H1 (cell line): ENCODE measurements at regions not wholly inside any gene's neighbourhood (a gene's known extent, or its start where the extent isn't known, plus 50 kb on each side); places are given as distances from the start of the nearest gene placed in this dataset.
A peak's percentile ranks its signal among the peaks of the same experiment; 100 is the strongest.

ENCODE experiments used
- CTCF ChIA-PET: fragments of 300-600 bp; sonication (Branson Sonifier 250); formaldehyde crosslinking; loops from one replicate; lab custom pipeline; 2021; ENCODE audit not compliant: partially characterized antibody; lab: Charles Lee
- POLR2A ChIA-PET: fragments of 300-600 bp; sonication (Branson Sonifier 250); formaldehyde crosslinking; loops from one replicate; lab custom pipeline; 2021; ENCODE audit warnings: inconsistent platforms; ENCODE audit not compliant: partially characterized antibody; lab: Charles Lee
- DNase-seq, 2 experiments: peaks; one replicate each; pipeline versions ENCODE4 v3.0.0 to v3.0.0-alpha.2; 2010 to 2022; ENCODE audit warnings: low spot score in 2 of 2, low read depth in 1 of 2, mixed read lengths in 1 of 2
- FAIRE-seq: peaks from 2 replicates; lab custom pipeline; 2011; peaks lifted over from hg19 to GRCh38; lab: Jason Lieb, UNC
- H2AFZ ChIP-seq: 2 replicates; pipeline ENCODE4 v1.8.1; 2012; ENCODE audit warnings: low read length, inconsistent platforms
- H2AK5ac ChIP-seq: 2 replicates; pipeline ENCODE4 v1.6.1; 2013; ENCODE audit warnings: low read depth, low read length
- H2BK120ac ChIP-seq: replicated peaks from 2 replicates; pipeline ENCODE3; 2013; ENCODE audit warnings: low read depth, low read length, inconsistent platforms
- H2BK12ac ChIP-seq: 2 replicates; pipeline ENCODE4 v1.6.1; 2013; ENCODE audit warnings: low read depth, low read length
- H2BK15ac ChIP-seq: 2 replicates; pipeline ENCODE4 v1.6.1; 2013; ENCODE audit warnings: low read length
- H2BK20ac ChIP-seq: 2 replicates; pipeline ENCODE4 v1.6.1; 2013; ENCODE audit warnings: low read length
- H2BK5ac ChIP-seq: 2 replicates; pipeline ENCODE4 v1.6.1; 2013; ENCODE audit warnings: low read depth, low read length
- H3K14ac ChIP-seq: 2 replicates; pipeline ENCODE4 v1.6.1; 2013; ENCODE audit warnings: inconsistent platforms; ENCODE audit not compliant: insufficient read length
- H3K18ac ChIP-seq: 2 replicates; pipeline ENCODE4 v1.6.1; 2013; ENCODE audit warnings: low read length; ENCODE audit errors: extremely low read depth
- H3K23ac ChIP-seq: 2 replicates; pipeline ENCODE4 v1.6.1; 2013; ENCODE audit warnings: inconsistent platforms; ENCODE audit not compliant: insufficient read length
- H3K23me2 ChIP-seq: 2 replicates; pipeline ENCODE4 v1.6.1; 2013; ENCODE audit warnings: low read depth, low read length
- H3K27ac ChIP-seq: 2 replicates; pipeline ENCODE4 v1.6.1; 2011; ENCODE audit warnings: low read depth, low read length, inconsistent platforms
- H3K27me3 ChIP-seq, 4 experiments: replicated peaks in 1 of 4; 1 replicate in 1 of 4; 2 replicates in 3 of 4; pipeline versions ENCODE4 v1.6.1 to v1.8.1; 2011 to 2013; ENCODE audit warnings: low read length in 3 of 4, mild to moderate bottlenecking in 3 of 4, inconsistent platforms in 2 of 4, mixed read lengths in 2 of 4, moderate library complexity in 1 of 4; ENCODE audit not compliant: control insufficient read depth in 3 of 4, insufficient read depth in 3 of 4; ENCODE audit errors: extremely low read depth in 1 of 4
- H3K36me3 ChIP-seq, 4 experiments: 2 replicates each; pipeline versions ENCODE4 v1.6.1 to v1.8.1; 2011 to 2013; ENCODE audit warnings: mild to moderate bottlenecking in 4 of 4, low read length in 3 of 4, moderate library complexity in 2 of 4, control low read depth in 1 of 4, inconsistent platforms in 1 of 4; ENCODE audit not compliant: insufficient read depth in 4 of 4, control insufficient read depth in 2 of 4
- H3K4ac ChIP-seq: replicated peaks from 2 replicates; pipeline ENCODE3; 2013; ENCODE audit warnings: low read length, low read depth, mixed read lengths, inconsistent platforms; ENCODE audit not compliant: insufficient read length
- H3K4me1 ChIP-seq, 4 experiments: replicated peaks in 1 of 4; 1 replicate in 1 of 4; 2 replicates in 3 of 4; pipeline versions ENCODE4 v1.6.1 to v1.8.1; 2011 to 2013; ENCODE audit warnings: low read length in 3 of 4, inconsistent platforms in 2 of 4, mixed read lengths in 1 of 4; ENCODE audit not compliant: insufficient read depth in 4 of 4, control insufficient read depth in 3 of 4
- H3K4me2 ChIP-seq, 2 experiments: 2 replicates each; pipeline versions ENCODE4 v1.6.1 to v1.8.1; 2011 to 2013; ENCODE audit warnings: low read depth in 2 of 2, low read length in 2 of 2, control low read depth in 1 of 2, inconsistent platforms in 1 of 2, mild to moderate bottlenecking in 1 of 2; ENCODE audit not compliant: insufficient read depth in 1 of 2
- H3K4me3 ChIP-seq, 4 experiments: fragments of 200-600, 300-600 bp in 1 of 4; sonication (generic), shearing (Covaris generic), sonication (Bioruptor Twin) in 1 of 4; 2 replicates each; pipeline versions ENCODE4 v1.5.1 to v1.8.1; 2011 to 2016; ENCODE audit warnings: low read length in 4 of 4, low read depth in 3 of 4, control low read depth in 2 of 4, inconsistent platforms in 2 of 4, mild to moderate bottlenecking in 2 of 4, mixed read lengths in 1 of 4, moderate library complexity in 1 of 4; ENCODE audit not compliant: insufficient read depth in 2 of 4; ENCODE audit errors: extremely low read depth in 1 of 4
- H3K56ac ChIP-seq: replicated peaks from 2 replicates; pipeline ENCODE3; 2013; ENCODE audit warnings: low read depth, mild to moderate bottlenecking, mixed read lengths, low read length, inconsistent platforms; ENCODE audit not compliant: insufficient read length
- H3K79me1 ChIP-seq: 2 replicates; pipeline ENCODE4 v1.6.1; 2013; ENCODE audit warnings: low read depth, low read length, control low read depth
- H3K79me2 ChIP-seq, 2 experiments: 2 replicates each; pipeline versions ENCODE4 v1.6.1 to v1.8.1; 2012 to 2013; ENCODE audit warnings: low read length in 2 of 2, mild to moderate bottlenecking in 2 of 2, inconsistent platforms in 1 of 2; ENCODE audit not compliant: insufficient read depth in 2 of 2, control insufficient read depth in 1 of 2
- H3K9ac ChIP-seq, 4 experiments: replicated peaks in 1 of 4; 1 replicate in 1 of 4; 2 replicates in 3 of 4; pipeline versions ENCODE4 v1.6.1 to v1.8.1; 2011 to 2013; ENCODE audit warnings: low read depth in 3 of 4, low read length in 3 of 4, control low read depth in 2 of 4, mild to moderate bottlenecking in 2 of 4, moderate library complexity in 2 of 4, inconsistent platforms in 1 of 4; ENCODE audit errors: extremely low read depth in 1 of 4
- H3K9me3 ChIP-seq, 2 experiments: 2 replicates each; pipeline versions ENCODE4 v1.6.1 to v1.8.1; 2012 to 2013; ENCODE audit warnings: mild to moderate bottlenecking in 2 of 2, moderate library complexity in 2 of 2, control low read depth in 1 of 2, inconsistent platforms in 1 of 2, low read depth in 1 of 2, low read length in 1 of 2, mixed read lengths in 1 of 2; ENCODE audit not compliant: insufficient read depth in 2 of 2
- H4K20me1 ChIP-seq, 2 experiments: replicated peaks in 1 of 2; 2 replicates each; pipeline versions ENCODE3 to v1.8.1; 2011 to 2013; ENCODE audit warnings: inconsistent platforms in 2 of 2, low read length in 2 of 2, mild to moderate bottlenecking in 1 of 2; ENCODE audit not compliant: insufficient read depth in 2 of 2, control insufficient read depth in 1 of 2
- H4K5ac ChIP-seq: 2 replicates; pipeline ENCODE4 v1.6.1; 2013; ENCODE audit warnings: low read length, low read depth, mixed read lengths, inconsistent platforms; ENCODE audit not compliant: insufficient read length
- H4K8ac ChIP-seq: 2 replicates; pipeline ENCODE4 v1.8.0; 2013; ENCODE audit warnings: mild to moderate bottlenecking, moderate library complexity, low read length, inconsistent platforms; ENCODE audit not compliant: insufficient read depth; ENCODE audit errors: extremely low read depth
- H4K91ac ChIP-seq: replicated peaks from 2 replicates; pipeline ENCODE3; 2013; ENCODE audit warnings: low read length, mixed read lengths, inconsistent platforms; ENCODE audit not compliant: insufficient read length
- EGR1 ChIP-seq: IDR thresholded peaks from 2 replicates; pipeline ENCODE4 v1.6.1; 2011; ENCODE audit warnings: low read depth, low read length, borderline replicate concordance
- EZH2 ChIP-seq: fragments of 200-600 bp; sonication (generic); IDR thresholded peaks from 2 replicates; pipeline ENCODE4 v1.7.1; 2012; ENCODE audit warnings: low read depth, mild to moderate bottlenecking, moderate library complexity, low read length, inconsistent platforms; ENCODE audit not compliant: severe bottlenecking
- SIN3A ChIP-seq, 2 experiments: IDR thresholded peaks in 1 of 2; conservative IDR thresholded peaks in 1 of 2; 2 replicates each; pipeline ENCODE4 v1.6.1; 2011 to 2012; ENCODE audit warnings: low read length in 2 of 2, improper control_type of control experiment in 1 of 2, low read depth in 1 of 2, mild to moderate bottlenecking in 1 of 2
- ZNF274 ChIP-seq: IDR thresholded peaks from 2 replicates; pipeline ENCODE4 v1.7.0; 2012; ENCODE audit warnings: low read length, borderline replicate concordance; ENCODE audit errors: extremely low read depth
- WGBS, 2 experiments: shearing (Covaris generic) in 1 of 2; methylation state at CpG; one replicate each; pipeline versions ENCODE4 v1.1.6 to v1.1.7; 2013 to 2015; ENCODE audit warnings: low lambda C conversion rate in 2 of 2, mixed read lengths in 2 of 2, inconsistent platforms in 1 of 2, low coverage in 1 of 2, missing lambda C conversion rate in 1 of 2; ENCODE audit not compliant: insufficient replicate concordance in 2 of 2, insufficient coverage in 1 of 2, insufficient read length in 1 of 2; ENCODE audit errors: extremely low coverage in 1 of 2, missing lambda C conversion rate in 1 of 2; 5-methylcytosine and 5-hydroxymethylcytosine counted together

- Histone ChIP-seq H3K23ac (no peak overlapping the region), H3K9ac (no peak overlapping the region), H2BK15ac (no peak overlapping the region), H2BK5ac (no peak overlapping the region), H3K4me2 (peak overlapping the region in 1 of 2 experiments; percentile 81; a peak in 1 of 4 replicates), H3K23me2 (peaks cover 2% of the 10 kb centered on the region; the same call in 1 of the 2 replicates), H3K79me2 (no peaks in the 10 kb centered on the region), H3K79me1 (no peaks in the 10 kb centered on the region), H2AFZ (no peak overlapping the region), H2AK5ac (no peak overlapping the region), H4K20me1 (no peaks in the 10 kb centered on the region), H2BK120ac (no peak overlapping the region), H3K18ac (no peak overlapping the region), H3K9me3 (no peaks in the 10 kb centered on the region), H2BK20ac (no peak overlapping the region), H2BK12ac (no peak overlapping the region), H3K4me1 (peaks cover 0 to 7% (median 0%) of the 10 kb centered on the region in 4 experiments; a peak in 2 of 7 replicates), H3K27me3 (peaks cover 0 to 8% (median 3%) of the 10 kb centered on the region in 4 experiments; a peak in 4 of 7 replicates), H3K27ac (no peak overlapping the region), H4K91ac (no peak overlapping the region), H3K14ac (no peak overlapping the region), H4K8ac (no peak overlapping the region), H3K56ac (no peak overlapping the region), H3K4me3 (no peak overlapping the region), H3K4ac (no peak overlapping the region), H4K5ac (no peak overlapping the region), H3K36me3 (no peaks in the 10 kb centered on the region)
- FAIRE-seq (no peak), DNase-seq (no peak)
- 84% methylated on average over 2 of the region's 2 CpGs; no CpG with 5 or more reads in 1 of the 2 experiments for WGBS, 2 experiments
- CTCF ChIA-PET = interaction anchor here (0.8 kb wide), 1 partner anchor 316 kb away, joined by 3 read pairs; no protein-coding TSS in a partner anchor
- POLR2A ChIA-PET = no interaction called here
- no peak for TF ChIP-seq SIN3A (conservative IDR thresholded peaks at IDR 0.05 in 1 of 2, IDR thresholded peaks at IDR 0.05 in 1 of 2; ENCODE audit: low read depth in 1 of 2, low read length in 2 of 2)
- no peak for TF ChIP-seq ZNF274
- TF ChIP-seq EZH2 = no peak
- TF ChIP-seq EGR1 = no peak
These were observed 618.5 kb downstream of the NR2F2 start for GRCh38 chr15:96948981-96949380.
